HG02610 (cell line): ENCODE measurements at regions not wholly inside any gene's neighbourhood (a gene's known extent, or its start where the extent isn't known, plus 50 kb on each side); places are given as distances from the start of the nearest gene placed in this dataset.
"Not testable (repeated sequence)": the region's sequence is repeated elsewhere in the genome, so short reads cannot be mapped to it uniquely, and the experiment has no call there.

ENCODE experiments used
- ATAC-seq: cut with Tn5 transposase; IDR thresholded peaks from one replicate; pipeline ENCODE4 v1.9.1; 2021; ENCODE audit warnings: mild to moderate bottlenecking, moderate library complexity; ENCODE audit not compliant: unreplicated experiment

DNA sequence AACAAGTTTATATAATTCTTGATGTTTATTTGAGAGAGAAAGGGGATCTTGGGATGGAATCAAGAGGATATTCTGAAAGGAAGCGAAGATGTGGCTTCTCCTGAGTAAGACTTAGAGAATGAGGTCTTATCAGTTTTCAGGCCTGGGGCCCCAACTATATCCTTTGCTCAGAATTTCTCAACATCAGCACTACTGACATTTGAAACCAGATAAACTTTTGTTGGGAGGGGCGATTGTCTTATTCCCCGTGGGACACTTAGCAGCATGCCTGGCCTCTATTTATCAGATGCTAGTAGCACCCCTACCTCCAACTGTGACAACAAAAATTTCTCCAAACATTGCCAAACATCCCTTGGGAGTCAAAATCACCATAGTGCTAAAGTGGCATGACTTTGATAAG is 567.7 kb downstream of the MAT2B start:
- no peak for ATAC-seq

DNA sequence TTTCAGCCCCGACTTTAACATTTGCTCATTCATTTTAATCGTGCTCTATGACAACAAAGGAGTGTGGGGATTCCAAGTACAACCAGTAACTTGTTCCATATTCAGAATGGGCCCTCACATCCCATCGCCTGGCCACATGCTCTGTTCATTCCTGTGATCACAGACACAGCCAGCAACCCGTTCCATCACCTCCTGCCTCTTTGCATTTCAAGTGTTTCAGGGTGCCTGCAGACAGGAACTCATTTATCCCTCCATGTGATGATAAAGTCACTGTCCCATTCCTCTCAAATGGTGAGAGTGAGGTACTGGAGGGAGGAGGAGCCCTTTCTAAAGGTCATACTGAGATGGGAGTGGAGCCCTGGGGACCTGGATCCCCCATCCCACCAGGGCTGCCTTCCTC is 571.1 kb downstream of the MAT2B start:
- ATAC-seq = no peak

DNA sequence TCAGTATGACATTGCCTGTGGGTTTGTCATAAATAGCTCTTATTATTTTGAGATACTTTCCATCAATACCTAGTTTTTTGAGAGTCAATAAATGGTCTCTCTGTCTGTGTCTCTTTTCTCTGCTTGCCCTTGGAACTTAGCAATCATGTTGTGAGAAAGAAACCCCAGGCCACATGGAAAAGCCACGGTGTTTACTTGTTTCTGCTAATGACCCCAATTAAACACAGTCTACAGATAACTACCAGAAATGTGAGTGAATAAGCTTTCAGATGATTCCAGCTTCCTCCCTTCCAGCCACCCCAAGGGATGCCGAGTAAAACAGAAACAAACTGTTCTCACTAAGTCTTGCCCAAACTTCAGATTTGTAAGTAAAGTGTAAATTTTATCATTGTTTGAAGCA is 584.9 kb downstream of the MAT2B start:
- ATAC-seq = no peak

DNA sequence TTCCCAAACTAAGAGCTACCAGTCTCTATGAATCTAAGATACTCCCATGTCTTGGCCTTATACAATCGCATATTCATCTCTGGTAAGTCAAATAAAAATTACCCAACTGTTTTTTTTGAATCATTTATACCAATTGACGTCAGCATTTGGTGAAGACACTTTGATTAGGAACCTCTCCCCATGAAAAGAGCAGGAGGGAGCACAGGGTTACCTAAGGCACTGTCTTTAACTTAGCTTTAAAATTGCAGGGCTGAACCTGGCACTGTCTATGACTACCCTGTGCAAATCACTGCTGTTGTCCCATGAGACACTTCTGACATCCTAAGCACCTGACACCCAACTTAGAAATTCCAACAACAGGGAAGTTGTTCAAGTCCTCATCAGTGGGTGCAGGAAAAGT is 586.4 kb downstream of the MAT2B start:
- no peak for ATAC-seq

DNA sequence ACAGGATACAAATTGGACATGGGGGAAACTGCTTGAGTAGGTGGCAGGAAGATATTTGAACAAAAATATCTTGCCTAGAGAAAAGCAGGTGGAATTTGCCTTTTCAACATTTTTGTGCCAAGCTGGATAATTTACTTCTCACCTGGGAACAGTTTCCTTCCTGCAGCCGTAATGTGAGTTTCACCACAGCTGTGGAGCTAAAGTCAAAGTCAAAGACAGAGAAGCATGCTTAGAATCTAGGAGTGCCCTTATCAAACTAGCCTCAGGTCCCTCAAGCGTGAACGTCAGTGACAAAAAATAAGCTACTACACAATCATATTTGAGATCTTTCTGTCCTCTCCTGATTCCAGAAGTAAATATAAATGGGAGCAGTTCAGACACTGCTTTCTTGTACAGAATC is 588.9 kb downstream of the MAT2B start:
- no peak for ATAC-seq

DNA sequence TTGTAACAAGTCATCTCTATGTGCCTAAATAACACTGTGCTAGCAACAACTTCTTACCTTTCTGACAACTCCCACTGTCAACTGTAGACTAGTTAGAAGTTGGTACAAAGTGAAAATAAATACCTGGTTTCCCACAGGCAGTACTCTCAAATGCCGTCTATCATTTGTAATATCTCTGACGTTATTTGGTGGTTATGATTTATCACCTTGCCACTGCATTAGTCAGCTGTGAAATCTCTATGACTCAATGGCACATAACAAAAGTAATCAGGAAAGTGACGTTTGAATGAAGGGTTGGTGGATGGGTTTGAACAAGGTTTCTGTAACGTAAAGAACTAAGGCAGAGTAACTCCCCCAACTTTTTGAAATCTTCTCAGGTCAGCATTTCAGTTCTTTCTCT is 592.3 kb downstream of the MAT2B start:
- no peak for ATAC-seq

DNA sequence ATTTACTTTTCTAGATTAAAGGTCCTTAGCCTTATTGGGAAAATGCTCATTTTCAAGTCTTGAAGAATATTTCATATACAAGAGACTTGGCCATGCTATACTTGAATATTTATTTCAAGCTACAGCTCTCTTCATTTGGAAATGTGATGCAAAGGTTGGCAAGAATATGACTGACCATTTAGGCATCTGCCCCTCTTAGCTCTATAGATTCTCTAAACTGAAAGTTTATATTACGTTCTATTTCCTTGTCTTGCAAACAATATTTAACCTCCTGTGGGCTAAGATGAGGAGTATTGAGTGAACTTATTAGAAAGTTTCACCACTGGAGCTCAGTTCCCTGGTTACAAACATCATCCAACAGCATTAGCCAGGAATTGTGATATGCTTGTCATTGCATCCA is 593.1 kb downstream of the MAT2B start:
- ATAC-seq = no peak

DNA sequence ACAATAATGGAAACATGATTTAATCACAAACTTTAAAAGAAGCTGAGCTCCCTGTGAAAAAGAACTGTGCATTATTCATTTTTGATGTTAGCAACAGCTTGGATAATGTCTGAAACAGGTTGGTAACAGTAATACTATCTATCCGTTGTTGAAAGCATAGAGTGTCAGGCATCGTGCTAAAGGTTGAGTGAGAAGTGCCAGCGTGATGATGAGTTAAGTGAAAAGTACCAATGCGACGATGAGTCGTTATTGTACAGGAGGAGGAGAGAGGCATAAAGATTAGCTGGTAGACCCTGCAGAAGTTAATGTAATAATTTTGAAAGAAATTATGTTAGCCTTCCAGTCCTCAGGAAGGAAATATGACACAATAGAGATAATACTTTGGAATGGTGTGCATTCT is 593.6 kb downstream of the MAT2B start:
- no peak for ATAC-seq

DNA sequence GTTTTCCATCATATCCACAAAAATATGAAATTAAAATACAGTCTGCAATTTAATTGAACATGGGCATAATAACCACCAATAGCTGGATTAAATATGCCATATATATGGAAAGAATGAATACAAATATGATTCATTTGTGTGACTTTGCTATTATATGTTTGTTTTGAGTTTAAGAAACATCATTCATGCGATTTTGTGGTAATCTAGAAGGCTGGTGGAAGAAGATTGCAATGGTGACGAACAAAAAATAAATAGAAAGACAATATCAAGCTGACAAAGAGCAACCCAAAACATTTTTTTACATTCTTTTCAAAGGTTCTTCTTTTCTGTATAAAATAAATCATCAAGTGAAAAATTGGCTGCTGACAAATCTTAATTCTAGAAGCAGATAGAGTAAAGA is 610.0 kb downstream of the MAT2B start:
- ATAC-seq = no peak

DNA sequence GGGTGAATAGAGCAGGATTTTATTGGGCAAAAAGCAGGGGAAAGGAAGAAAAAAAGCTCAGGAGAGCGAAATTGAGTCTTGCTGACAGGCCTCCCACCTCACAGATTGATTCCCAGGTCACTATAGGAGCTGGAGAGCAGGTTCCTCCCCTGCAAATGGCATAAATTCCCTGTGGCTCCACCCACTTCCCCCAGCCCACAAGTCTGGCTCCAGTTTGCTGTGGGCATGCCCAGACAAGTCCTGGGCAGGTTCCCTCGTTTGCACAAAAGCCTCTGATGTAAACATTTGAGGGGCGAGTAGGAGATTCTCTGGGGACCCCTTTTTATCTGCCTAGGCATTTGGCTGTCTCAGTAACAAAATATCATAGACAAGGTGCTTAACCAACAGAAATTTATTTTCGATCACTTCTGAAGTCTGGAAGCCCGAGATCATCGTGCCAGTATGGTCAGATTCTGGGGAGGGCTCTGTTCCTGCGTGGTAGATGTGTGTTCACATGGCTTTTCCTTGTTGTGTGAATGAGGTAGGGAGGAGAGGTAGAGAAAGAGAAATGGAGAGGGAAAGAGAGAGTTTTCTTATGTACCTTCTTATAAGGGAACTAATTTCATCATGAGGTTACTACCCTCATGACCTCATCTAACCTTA is 614.5 kb downstream of the MAT2B start:
- ATAC-seq = peak; percentile 86

DNA sequence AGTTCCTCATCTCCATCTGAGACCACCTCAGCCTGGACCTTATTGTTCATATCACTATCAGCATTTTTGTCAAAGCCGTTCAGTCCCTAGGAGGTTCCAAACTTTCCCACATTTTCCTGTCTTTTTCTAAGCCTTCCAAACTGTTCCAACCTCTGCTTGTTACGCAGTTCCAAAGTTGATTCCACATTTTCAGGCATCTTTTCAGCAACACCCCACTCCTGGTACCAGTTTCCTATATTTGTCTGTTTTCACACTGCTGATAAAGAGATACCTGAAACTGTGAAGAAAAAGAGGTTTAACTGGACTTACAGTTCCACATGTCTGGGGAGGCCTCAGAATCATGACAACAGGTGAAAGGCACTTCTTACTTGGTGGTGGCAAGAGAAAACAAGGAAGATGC is 622.1 kb downstream of the MAT2B start:
- no peak for ATAC-seq

DNA sequence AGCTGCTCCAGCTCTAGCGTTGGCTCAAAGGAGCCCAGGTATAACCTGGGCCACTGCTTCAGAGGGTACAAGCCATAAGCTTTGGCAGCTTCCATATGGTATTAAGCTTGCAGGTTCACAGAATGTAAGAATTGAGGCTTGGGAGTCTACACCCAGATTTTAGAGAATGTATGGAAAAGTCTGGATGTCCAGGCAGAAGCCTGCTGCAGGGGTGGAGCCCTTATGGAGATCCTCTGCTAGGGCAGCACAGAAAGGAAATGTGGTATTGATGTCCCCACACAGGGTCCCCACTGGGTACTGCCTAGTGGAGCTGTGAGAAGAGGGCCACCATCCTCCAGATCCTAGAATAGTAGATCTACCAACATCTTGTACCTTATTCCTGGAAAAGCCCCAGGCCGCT is 626.9 kb downstream of the MAT2B start:
- ATAC-seq = no peak

DNA sequence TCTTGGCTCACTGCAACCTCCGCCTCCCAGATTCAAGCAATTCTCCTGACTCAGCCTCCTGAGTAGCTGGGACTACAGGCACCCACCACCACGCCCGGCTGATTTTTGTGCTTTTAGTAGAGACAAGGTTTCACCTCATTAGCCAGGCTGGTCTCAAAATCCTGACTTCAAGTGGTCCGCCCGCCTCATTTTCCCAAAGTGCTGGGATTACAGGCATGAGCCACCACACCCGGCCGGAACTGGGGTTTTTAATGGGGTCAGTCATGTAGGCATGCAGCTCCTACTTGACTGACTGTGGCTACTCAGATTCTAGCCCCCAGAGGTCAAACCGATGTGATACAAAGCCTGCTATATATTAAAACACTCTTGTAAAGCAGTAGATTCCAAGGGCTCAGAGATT is 631.7 kb downstream of the MAT2B start:
- ATAC-seq = no peak

DNA sequence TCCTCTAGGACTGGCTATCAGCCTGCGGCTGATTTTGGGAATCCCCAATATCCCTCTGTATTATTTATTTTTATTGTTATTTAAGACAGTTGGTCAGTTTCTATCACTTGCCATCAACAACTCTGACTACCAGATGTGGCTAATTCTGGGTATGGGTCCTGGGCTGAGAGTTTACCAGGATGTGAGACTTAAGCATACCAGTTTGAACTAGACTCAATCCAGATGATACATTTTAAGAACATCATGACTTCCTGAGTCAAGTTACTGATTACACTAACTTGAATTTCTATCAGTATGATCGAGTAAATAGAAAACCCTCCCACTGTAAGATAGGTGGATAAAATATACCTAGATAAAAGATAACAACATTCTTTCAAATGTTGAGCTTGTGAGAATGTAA is 634.0 kb downstream of the MAT2B start:
- ATAC-seq = no peak

DNA sequence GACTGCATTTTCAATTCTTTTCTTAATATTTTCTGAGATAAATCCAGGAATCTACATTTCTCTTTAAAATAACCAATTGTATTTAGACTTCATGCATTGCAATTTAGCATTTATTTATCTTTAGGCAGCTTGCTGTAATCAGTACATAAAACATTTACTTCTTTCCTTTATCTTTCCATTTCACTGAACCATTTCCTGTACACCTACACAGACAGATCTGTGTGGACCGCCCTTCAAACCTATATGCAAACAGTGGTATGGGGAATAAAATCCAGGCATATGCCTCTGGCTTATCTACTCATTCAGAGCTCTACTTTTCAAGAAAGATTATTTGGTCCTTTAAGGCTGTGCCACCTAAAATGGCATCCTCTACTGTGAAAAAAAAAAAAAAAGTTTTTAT is 640.0 kb downstream of the MAT2B start:
- no peak for ATAC-seq

DNA sequence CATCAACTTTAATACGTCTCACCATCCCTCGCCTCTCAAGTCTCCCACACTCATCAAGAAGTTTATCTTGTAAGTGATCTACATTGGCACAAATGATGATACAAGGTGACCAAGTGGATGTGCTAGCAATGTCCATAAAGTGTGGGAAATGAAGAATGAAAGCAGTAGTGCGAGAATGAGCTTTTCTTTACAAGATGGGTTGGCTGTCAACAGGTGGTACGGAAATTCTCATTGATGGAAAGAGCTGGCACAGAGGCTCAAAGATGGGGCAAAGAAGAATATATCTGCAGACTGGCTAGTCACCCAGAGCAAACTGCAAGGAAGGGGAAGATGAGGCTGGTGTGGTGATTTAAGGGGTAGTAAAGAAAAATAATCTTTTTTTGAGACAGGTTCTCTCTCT is 640.8 kb downstream of the MAT2B start:
- no peak for ATAC-seq

DNA sequence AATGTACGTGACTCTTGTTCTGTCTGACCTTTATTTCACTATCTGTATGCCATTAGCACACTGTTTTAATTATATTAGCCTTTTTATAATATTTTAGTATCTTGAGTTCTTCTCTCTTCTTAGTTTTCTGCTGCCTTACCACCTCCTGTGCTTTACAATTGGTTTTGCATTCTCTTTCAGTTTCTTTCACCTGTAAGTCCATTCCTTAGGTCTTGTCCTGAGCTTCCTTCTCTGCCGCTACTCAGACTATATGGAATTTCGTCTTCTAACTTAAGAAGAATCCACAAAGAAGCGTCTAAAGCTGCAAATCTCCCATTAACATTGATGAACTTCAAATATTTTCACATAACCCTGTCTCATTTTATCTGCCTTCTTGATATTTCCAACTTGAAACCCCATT is 642.9 kb downstream of the MAT2B start:
- ATAC-seq = no peak

DNA sequence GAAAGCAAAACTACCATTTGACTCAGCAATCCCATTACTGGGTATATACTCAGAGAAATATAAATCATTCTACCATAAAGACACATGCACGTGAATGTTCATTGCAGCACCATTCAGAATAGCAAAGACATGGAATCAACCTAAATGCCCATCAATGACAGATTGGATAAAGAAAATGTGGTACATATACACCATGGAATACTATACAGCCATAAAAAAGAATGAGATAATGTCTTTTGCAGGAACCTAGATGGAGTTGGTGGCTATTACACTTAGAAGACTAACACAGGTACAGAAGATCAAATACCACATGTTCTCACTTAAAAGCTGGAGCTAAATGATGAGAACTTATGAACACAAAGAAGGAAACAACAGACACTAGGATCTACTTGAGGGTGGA is 647.1 kb downstream of the MAT2B start:
- not testable (repeated sequence) for ATAC-seq

DNA sequence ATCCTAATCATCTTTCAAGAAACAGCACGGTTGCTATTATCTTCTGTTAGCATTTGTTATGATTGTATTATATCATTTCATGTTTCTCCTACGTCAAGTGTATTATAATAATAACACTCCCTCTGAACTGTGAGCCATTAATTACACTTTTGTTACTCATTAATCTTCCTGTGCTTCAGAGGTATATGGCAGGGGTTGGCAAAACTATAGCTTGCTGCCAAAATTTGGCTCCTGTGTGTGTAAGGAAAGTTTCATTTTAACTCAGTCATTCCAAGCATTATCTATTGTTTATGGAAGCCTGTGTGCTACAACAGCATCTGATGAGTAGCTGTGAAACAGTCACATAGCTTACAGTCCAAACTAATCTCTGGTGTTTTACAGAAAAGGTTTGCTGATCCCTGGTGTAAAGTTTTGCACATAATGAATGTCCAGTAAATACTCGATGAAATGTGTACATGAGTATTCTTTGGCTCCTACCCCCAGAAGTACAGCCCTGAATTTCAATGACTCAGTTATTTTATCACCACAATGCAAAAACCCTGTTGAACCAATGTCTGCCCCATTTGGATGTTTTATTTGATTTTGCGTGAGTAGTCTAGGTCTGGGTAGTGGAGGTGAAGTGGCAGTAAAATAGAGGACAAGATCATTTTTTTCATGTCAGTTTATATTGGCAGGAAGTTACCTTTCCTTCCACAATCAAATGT is 648.2 kb downstream of the MAT2B start:
- no peak for ATAC-seq

DNA sequence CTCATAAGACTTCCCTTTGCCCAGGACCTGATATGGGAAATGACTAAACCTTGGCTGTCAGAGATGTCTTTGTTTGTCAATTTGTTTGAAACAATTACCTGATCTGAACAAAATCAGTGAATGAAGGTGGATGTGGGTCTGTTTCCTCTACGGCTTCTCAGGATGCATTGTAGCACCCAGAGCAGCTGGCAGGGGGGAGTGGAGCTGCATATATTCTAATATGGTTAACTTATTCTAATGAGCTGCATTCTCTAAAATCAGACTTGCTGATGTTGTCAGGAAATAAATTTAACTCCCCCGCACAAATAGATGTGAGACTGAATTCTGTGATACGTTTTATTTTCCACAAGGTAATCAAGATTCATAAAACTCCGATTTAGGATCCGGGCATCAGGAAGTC is 665.4 kb downstream of the MAT2B start:
- no peak for ATAC-seq

DNA sequence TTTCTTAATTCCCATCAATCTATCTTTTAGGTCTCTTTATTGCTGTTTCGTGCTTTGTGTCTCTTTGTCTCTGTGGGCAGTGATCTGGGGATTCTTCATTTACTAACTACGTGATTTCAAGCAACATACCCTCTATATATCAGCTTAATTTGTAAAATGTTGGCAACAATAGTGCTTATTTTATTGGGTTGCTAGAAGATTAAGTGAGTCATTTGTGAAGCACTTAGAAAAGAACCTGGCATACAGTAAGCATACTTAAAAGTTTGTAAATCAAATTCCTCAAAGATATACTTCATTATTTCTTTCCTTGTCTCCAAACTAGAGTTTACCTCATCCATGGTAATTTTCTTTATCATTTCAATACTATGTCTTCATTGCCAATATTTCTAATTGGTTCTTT is 669.7 kb downstream of the MAT2B start:
- ATAC-seq = no peak

DNA sequence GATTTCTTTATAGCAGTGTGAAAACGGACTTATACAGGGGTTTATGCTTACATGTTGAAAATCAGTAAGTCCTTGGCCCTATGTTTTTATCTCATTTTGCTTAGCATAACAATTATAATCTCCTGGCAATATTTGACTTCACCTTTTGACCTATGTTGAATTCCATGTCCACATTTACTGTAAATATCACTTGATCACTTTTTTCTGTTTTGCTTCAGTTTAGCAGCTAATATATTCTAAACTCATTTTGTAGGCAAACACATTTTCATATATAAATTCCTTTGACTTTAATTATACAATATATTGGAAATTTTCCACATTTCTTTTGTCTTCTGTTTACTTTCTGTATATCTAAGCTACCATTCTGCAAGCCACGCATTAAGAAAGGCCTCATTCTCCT is 674.0 kb downstream of the MAT2B start:
- ATAC-seq = no peak

DNA sequence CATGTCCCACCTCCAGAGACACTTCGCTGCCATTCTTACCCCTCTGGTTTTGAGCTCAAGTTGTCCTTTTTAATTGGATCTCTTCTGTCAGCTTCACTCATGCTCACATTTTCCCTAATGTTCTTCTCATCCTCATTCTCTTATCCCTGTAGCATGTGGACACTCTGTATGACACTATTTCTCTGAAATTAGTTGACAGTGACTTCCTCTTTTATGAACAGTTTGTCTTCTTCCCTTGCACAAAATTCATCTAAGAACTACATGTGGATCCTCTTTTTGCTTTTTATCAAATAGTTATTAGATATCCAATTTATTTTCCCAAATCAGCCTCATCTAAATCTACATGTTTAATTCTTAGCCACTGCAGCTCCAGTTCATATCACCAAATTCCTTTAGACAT is 676.2 kb downstream of the MAT2B start:
- ATAC-seq = no peak
